ENCODE measurements at regions not wholly inside any gene's neighbourhood (a gene's known extent, or its start where the extent isn't known, plus 50 kb on each side); places are given as distances from the start of the nearest gene placed in this dataset.

DNA sequence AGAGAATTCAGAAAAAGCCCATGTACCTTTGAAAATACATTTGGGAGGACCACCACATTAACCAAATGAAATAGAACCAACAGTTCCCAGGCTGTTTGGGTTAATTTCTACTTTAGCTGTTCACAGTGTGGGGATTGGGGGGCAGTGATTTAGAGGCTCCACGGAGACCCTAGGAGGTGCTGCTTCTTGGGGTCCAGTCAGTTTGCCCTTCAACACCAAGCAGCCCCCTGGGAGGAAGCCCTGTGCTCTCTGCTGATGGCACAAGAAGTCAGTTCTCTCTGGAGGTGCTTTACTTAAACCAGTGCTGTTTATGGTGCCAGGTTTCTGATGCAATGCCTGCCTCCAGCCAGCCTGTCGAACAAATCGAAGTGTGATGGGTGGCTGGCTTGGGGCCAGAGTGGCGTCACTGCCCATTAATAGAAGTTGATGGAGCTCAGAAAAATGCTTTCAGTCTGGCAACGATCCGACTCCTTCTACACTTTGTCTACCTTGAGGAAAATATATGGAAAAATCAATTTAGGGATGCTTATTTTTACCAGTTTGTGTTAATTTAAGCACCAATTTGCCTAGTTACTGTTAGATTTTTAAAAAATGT is 134.0 kb downstream of the SNX18 start:
- POLR2A ChIA-PET, result no interaction called here
- peak; percentile 17 for DNase-seq

GRCh38 chr5:54649041-54649504 is 131.5 kb downstream of the SNX18 start:
- Histone ChIP-seq H3K9me2 (no peaks in the 10 kb centered on the region), H3K4me3 (ENCODE audit: low read depth in 2 of 2, low read length in 1 of 2) (no peak overlapping the region), H3K4me1 (ENCODE audit: control insufficient read depth in 1 of 2, insufficient read depth in 2 of 2, low read depth in 1 of 2, low read length in 1 of 2) (peaks cover 4 to 32% of the 10 kb centered on the region in 2 experiments; a peak in 3 of 4 replicates), H3K4me2 (no peak overlapping the region), H3K27me3 (ENCODE audit: insufficient read depth) (no peaks in the 10 kb centered on the region; the same call in 1 of the 2 replicates), H3K9ac (no peak overlapping the region), H3F3A (replicated peaks; ENCODE audit: insufficient read depth) (peaks cover under 1% of the 10 kb centered on the region), H2AFZ (ENCODE audit: low read depth) (no peak overlapping the region), H3K9me3 (no peaks in the 10 kb centered on the region), H3K79me2 (ENCODE audit: insufficient read depth) (no peaks in the 10 kb centered on the region), H3K27ac (ENCODE audit: low read depth in 2 of 2, low read length in 1 of 2) (no peak overlapping the region), H4K20me1 (ENCODE audit: insufficient read depth) (no peaks in the 10 kb centered on the region), H3K36me3 (replicated peaks in 1 of 2; ENCODE audit: control insufficient read depth in 1 of 2, insufficient read depth in 2 of 2, low read length in 1 of 2) (no peaks in the 10 kb centered on the region)
- DNase-seq, result no peak
- CTCF ChIA-PET, result interaction anchor here (1.3 kb wide), 1 partner anchor 8 kb away, joined by 3 read pairs; no protein-coding TSS in a partner anchor
- POLR2A ChIA-PET, result no interaction called here
- 74% methylated on average over 6 of the region's 32 CpGs for WGBS (ENCODE audit: low lambda C conversion rate)
- no peak for TF ChIP-seq FOXJ3 (CRISPR knock-in tag; IDR thresholded peaks at IDR 0.05)
- no peak for TF ChIP-seq NFIC (IDR thresholded peaks at IDR 0.05; ENCODE audit: borderline replicate concordance)
- TF ChIP-seq NRF1 (IDR thresholded peaks at IDR 0.05; ENCODE audit: low read depth, low read length), result no peak

More for the DNA sequence above, 134.0 kb downstream of the SNX18 start:
- Histone ChIP-seq H3K4me2 (no peak overlapping the region), H3K27me3 (ENCODE audit: insufficient read depth) (no peaks in the 10 kb centered on the region; the same call in 1 of the 2 replicates), H3K4me1 (ENCODE audit: control insufficient read depth in 1 of 2, insufficient read depth in 2 of 2, low read depth in 1 of 2, low read length in 1 of 2) (peaks cover 4 to 18% of the 10 kb centered on the region in 2 experiments; a peak in 2 of 4 replicates), H3K9me2 (no peaks in the 10 kb centered on the region), H2AFZ (ENCODE audit: low read depth) (no peak overlapping the region), H3K9me3 (no peaks in the 10 kb centered on the region), H3F3A (replicated peaks; ENCODE audit: insufficient read depth) (no peaks in the 10 kb centered on the region), H3K9ac (no peak overlapping the region), H4K20me1 (ENCODE audit: insufficient read depth) (no peaks in the 10 kb centered on the region), H3K79me2 (ENCODE audit: insufficient read depth) (no peaks in the 10 kb centered on the region), H3K36me3 (replicated peaks in 1 of 2; ENCODE audit: control insufficient read depth in 1 of 2, insufficient read depth in 2 of 2, low read length in 1 of 2) (no peaks in the 10 kb centered on the region), H3K27ac (ENCODE audit: low read depth in 2 of 2, low read length in 1 of 2) (no peak overlapping the region; a peak in 1 of 4 replicates), H3K4me3 (ENCODE audit: low read depth in 2 of 2, low read length in 1 of 2) (no peak overlapping the region)
- 33% methylated on average over 6 of the region's 6 CpGs for WGBS (ENCODE audit: low lambda C conversion rate)
- CTCF ChIA-PET, result interaction anchor here (0.9 kb wide), 1 partner anchor 9 kb away, joined by 3 read pairs; no protein-coding TSS in a partner anchor
- TF ChIP-seq YY1 (IDR thresholded peaks at IDR 0.05; ENCODE audit: low read depth) (no peak), MEF2A (IDR thresholded peaks at IDR 0.05; ENCODE audit: borderline replicate concordance, low read depth) (no peak), FOXJ3 (CRISPR knock-in tag; IDR thresholded peaks at IDR 0.05) (no peak), CHD2 (IDR thresholded peaks at IDR 0.05; ENCODE audit: low read length, partially characterized antibody) (no peak), IRF3 (IDR thresholded peaks at IDR 0.05; ENCODE audit: low read depth, low read length) (no peak), TEAD4 (IDR thresholded peaks at IDR 0.05; ENCODE audit: borderline replicate concordance, insufficient read depth) (no peak), TAF1 (IDR thresholded peaks at IDR 0.05; ENCODE audit: borderline replicate concordance, low read depth, low read length) (no peak), MXI1 (IDR thresholded peaks at IDR 0.05; ENCODE audit: low read depth, low read length) (no peak), EP300 (IDR thresholded peaks at IDR 0.05; ENCODE audit: borderline replicate concordance in 1 of 2, low read depth in 1 of 2, low read length in 1 of 2) (no peak), SMC3 (IDR thresholded peaks at IDR 0.05; ENCODE audit: low read depth, low read length) (no peak)
- TF ChIP-seq, protein P1, sequence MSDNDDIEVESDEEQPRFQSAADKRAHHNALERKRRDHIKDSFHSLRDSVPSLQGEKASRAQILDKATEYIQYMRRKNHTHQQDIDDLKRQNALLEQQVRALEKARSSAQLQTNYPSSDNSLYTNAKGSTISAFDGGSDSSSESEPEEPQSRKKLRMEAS (IDR thresholded peaks at IDR 0.05; ENCODE audit: low read depth), result no peak
- TF ChIP-seq, protein P2, sequence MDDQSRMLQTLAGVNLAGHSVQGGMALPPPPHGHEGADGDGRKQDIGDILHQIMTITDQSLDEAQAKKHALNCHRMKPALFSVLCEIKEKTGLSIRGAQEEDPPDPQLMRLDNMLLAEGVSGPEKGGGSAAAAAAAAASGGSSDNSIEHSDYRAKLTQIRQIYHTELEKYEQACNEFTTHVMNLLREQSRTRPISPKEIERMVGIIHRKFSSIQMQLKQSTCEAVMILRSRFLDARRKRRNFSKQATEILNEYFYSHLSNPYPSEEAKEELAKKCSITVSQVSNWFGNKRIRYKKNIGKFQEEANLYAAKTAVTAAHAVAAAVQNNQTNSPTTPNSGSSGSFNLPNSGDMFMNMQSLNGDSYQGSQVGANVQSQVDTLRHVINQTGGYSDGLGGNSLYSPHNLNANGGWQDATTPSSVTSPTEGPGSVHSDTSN (IDR thresholded peaks at IDR 0.05), result no peak

Data from SK-N-SH (cell line).